A549 (cell line): ENCODE measurements at regions not wholly inside any gene's neighbourhood (a gene's known extent, or its start where the extent isn't known, plus 50 kb on each side); places are given as distances from the start of the nearest gene placed in this dataset.

Source experiments
- ATAC-seq, 2 experiments: fragments of 200-7000 bp in 1 of 2; fragments of >200 bp in 1 of 2; cut with Nextera tagmentation in 1 of 2; cut with Tn5 transposase in 1 of 2; 3 replicates each; pipeline versions ENCODE4 v1.8.0 to v1.9.1; 2018 to 2020; ENCODE audit warnings: mild to moderate bottlenecking in 1 of 2, moderate library complexity in 1 of 2
- CTCF ChIA-PET: fragments of 300-600 bp; sonication (Branson Sonifier 250); formaldehyde crosslinking; extraction: SDS; loops from one replicate; lab custom pipeline; 2021; ENCODE audit warnings: antibody characterized with exemption, inconsistent platforms; lab: Yijun Ruan, JAX
- POLR2A ChIA-PET: fragments of 350-600 bp; formaldehyde crosslinking; extraction: SDS; loops from one replicate; lab custom pipeline; 2021; ENCODE audit warnings: antibody characterized with exemption, inconsistent platforms; lab: Yijun Ruan, JAX
- DNase-seq, 2 experiments: peaks; one replicate each; pipeline versions ENCODE4 v3.0.0 to v3.0.0-alpha.2; 2011 to 2016; ENCODE audit warnings: low read depth in 1 of 2, low spot score in 1 of 2
- FAIRE-seq: peaks from 2 replicates; lab custom pipeline; 2011; peaks lifted over from hg19 to GRCh38; lab: Jason Lieb, UNC
- H3K27ac ChIP-seq, 2 experiments: fragments of >200 bp; sonication (Bioruptor Twin); formaldehyde crosslinking; 3 replicates each; pipeline ENCODE4 v1.5.1; 2016 to 2017
- H3K4me1 ChIP-seq: fragments of >200 bp; sonication (Bioruptor Twin); formaldehyde crosslinking; 3 replicates; pipeline ENCODE4 v1.6.1; 2016
- H3K4me2 ChIP-seq: fragments of >200 bp; sonication (Bioruptor Twin); formaldehyde crosslinking; 3 replicates; pipeline ENCODE4 v1.6.1; 2016
- H3K4me3 ChIP-seq: fragments of >200 bp; sonication (Bioruptor Twin); formaldehyde crosslinking; 3 replicates; pipeline ENCODE4 v1.5.1; 2016
- H3K9me3 ChIP-seq: fragments of >200 bp; sonication (Bioruptor Twin); formaldehyde crosslinking; 3 replicates; pipeline ENCODE4 v1.6.1; 2016
- ATOH8 ChIP-seq: fragments of 250-450 bp; sonication (Bioruptor Pico); IDR thresholded peaks from 2 replicates; pipeline ENCODE4 v1.5.0; 2020; ENCODE audit warnings: low read depth, mild to moderate bottlenecking, moderate library complexity
- CEBPB ChIP-seq, 2 experiments: fragments of >200 bp in 1 of 2; sonication (Bioruptor Twin) in 1 of 2; formaldehyde crosslinking in 1 of 2; IDR thresholded peaks; 2 replicates each; pipeline ENCODE4 v1.6.1; 2012 to 2016
- CHD4 ChIP-seq: fragments of 200-600 bp; sonication (generic); IDR thresholded peaks from 2 replicates; pipeline ENCODE4 v1.6.1; 2016; ENCODE audit warnings: antibody characterized with exemption, mild to moderate bottlenecking, borderline replicate concordance
- EHF ChIP-seq: fragments of 250-450 bp; sonication (Bioruptor Pico); IDR thresholded peaks from 2 replicates; pipeline ENCODE4 v1.5.0; 2020; ENCODE audit warnings: mild to moderate bottlenecking
- EHMT2 ChIP-seq: fragments of 200-600 bp; sonication (generic); IDR thresholded peaks from 2 replicates; pipeline ENCODE4 v1.6.1; 2016; ENCODE audit warnings: antibody characterized with exemption, low read depth, mild to moderate bottlenecking, moderate library complexity
- EP300 ChIP-seq, 2 experiments: fragments of >200 bp; sonication (Bioruptor Twin); formaldehyde crosslinking; IDR thresholded peaks; 2 replicates in 1 of 2; 3 replicates in 1 of 2; pipeline ENCODE4 v1.6.1; 2016 to 2017
- FOSL2 ChIP-seq, 2 experiments: fragments of 450-650 bp in 1 of 2; fragments of >200 bp in 1 of 2; sonication (Bioruptor Twin) in 1 of 2; formaldehyde crosslinking; IDR thresholded peaks; 2 replicates each; pipeline versions ENCODE4 v1.5.0 to v1.6.1; 2016 to 2020; ENCODE audit warnings: mild to moderate bottlenecking in 1 of 2, moderate library complexity in 1 of 2
- FOXS1 ChIP-seq: fragments of 250-450 bp; sonication (Bioruptor Pico); IDR thresholded peaks from 2 replicates; pipeline ENCODE4 v1.5.0; 2020; ENCODE audit warnings: mild to moderate bottlenecking, moderate library complexity
- HDAC2 ChIP-seq: fragments of 200-600 bp; sonication (generic); IDR thresholded peaks from 2 replicates; pipeline ENCODE4 v1.6.1; 2016
- HEYL ChIP-seq: fragments of 250-450 bp; sonication (Bioruptor Pico); IDR thresholded peaks from 2 replicates; pipeline ENCODE4 v1.8.0; 2021; ENCODE audit warnings: mild to moderate bottlenecking, moderate library complexity
- HOXB5 ChIP-seq: fragments of 250-450 bp; sonication (Bioruptor Pico); IDR thresholded peaks from 2 replicates; pipeline ENCODE4 v1.5.0; 2020; ENCODE audit warnings: mild to moderate bottlenecking, moderate library complexity
- JUN ChIP-seq, 2 experiments: fragments of >200 bp; sonication (Bioruptor Twin); formaldehyde crosslinking; IDR thresholded peaks; 2 replicates in 1 of 2; 3 replicates in 1 of 2; pipeline ENCODE4 v1.6.1; 2016 to 2017
- JUNB ChIP-seq: fragments of >200 bp; sonication (Bioruptor Twin); formaldehyde crosslinking; IDR thresholded peaks from 2 replicates; pipeline ENCODE4 v1.6.1; 2016
- KDM5A ChIP-seq: fragments of 200-600 bp; sonication (generic); IDR thresholded peaks from 2 replicates; pipeline ENCODE4 v1.6.1; 2016; ENCODE audit warnings: antibody characterized with exemption, mild to moderate bottlenecking
- MYC ChIP-seq: IDR thresholded peaks from 2 replicates; pipeline ENCODE4 v1.6.1; 2012; ENCODE audit warnings: mild to moderate bottlenecking, inconsistent platforms, low read length, improper control_type of control experiment, borderline replicate concordance
- NR3C1 ChIP-seq: fragments of >200 bp; sonication (Bioruptor Twin); formaldehyde crosslinking; IDR thresholded peaks from 3 replicates; pipeline ENCODE4 v1.6.1; 2017
- PHF8 ChIP-seq: fragments of 200-600 bp; sonication (generic); IDR thresholded peaks from 2 replicates; pipeline ENCODE4 v1.6.1; 2016; ENCODE audit warnings: low read depth, mild to moderate bottlenecking, antibody characterized with exemption, moderate library complexity, borderline replicate concordance
- POLR2AphosphoS2 ChIP-seq: conservative IDR thresholded peaks from 2 replicates; pipeline ENCODE4 v1.6.1; 2012; ENCODE audit warnings: low read length, improper control_type of control experiment, inconsistent platforms
- RCOR1 ChIP-seq: fragments of 150-350 bp; IDR thresholded peaks from 2 replicates; pipeline ENCODE4 v1.6.1; 2014; ENCODE audit warnings: antibody characterized with exemption, low read length, low read depth
- SREBF2 ChIP-seq: fragments of 450-650 bp; IDR thresholded peaks from 2 replicates; pipeline ENCODE4 v1.6.1; 2014; ENCODE audit warnings: mild to moderate bottlenecking, moderate library complexity
- TFCP2L1 ChIP-seq: fragments of 250-450 bp; sonication (Bioruptor Pico); IDR thresholded peaks from 2 replicates; pipeline ENCODE4 v1.5.0; 2021; ENCODE audit warnings: mild to moderate bottlenecking
- ZNF302 ChIP-seq: fragments of 250-450 bp; sonication (Bioruptor Pico); IDR thresholded peaks from 2 replicates; pipeline ENCODE4 v1.9.0; 2021; ENCODE audit warnings: inconsistent platforms, mild to moderate bottlenecking, moderate library complexity
- WGBS: methylation state at CpG from one replicate; pipeline ENCODE4 v1.1.6; 2017; ENCODE audit errors: missing lambda C conversion rate; 5-methylcytosine and 5-hydroxymethylcytosine counted together
- TF ChIP-seq, protein P1 (sequence below): fragments of 200-600 bp; sonication (generic); IDR thresholded peaks from 2 replicates; pipeline ENCODE4 v1.6.1; 2016; ENCODE audit warnings: antibody characterized with exemption, mild to moderate bottlenecking, moderate library complexity

DNA sequence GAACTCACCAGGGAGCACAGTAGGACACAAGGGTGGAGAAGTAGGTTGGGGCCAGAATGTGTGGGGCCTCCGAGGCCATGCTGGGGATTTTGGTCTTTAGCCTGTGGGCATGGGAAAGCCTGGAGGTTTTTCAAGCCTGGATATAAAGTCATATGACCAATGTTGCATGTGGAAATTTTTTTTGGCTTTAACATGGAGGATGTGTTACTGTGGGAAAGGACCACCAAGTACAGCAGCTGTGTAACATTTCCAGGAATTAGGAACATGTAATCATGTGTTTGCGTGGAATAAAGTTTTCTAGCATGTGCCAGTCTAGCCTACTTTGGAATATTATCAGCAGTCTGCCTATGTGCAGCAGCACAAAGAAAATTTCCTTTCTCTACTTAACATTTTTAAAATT is 78.5 kb downstream of the TNFSF18 start:
- FAIRE-seq = no peak
- ATAC-seq = no peak
- POLR2A ChIA-PET = no interaction called here
- H3K4me3 ChIP-seq = no peak overlapping the region
- peaks cover 65% of the 10 kb centered on the region for H3K4me1 ChIP-seq
- DNase-seq = no peak
- CTCF ChIA-PET = interaction anchor here (1.2 to 2.2 kb wide), 5 partner anchors 22 to 230 kb away, joined by 3 to 9 read pairs (median 6); no protein-coding TSS in a partner anchor
- H3K27ac ChIP-seq = peak overlapping the region; percentile 50 to 61; a peak in 5 of 6 replicates
- H3K9me3 ChIP-seq = no peaks in the 10 kb centered on the region
- WGBS = 85% methylated on average over 2 of the region's 2 CpGs
- TF ChIP-seq PHF8 (no peak), ZNF302 (no peak), TFCP2L1 (CRISPR knock-in tag) (no peak), NR3C1 (no peak), ATOH8 (CRISPR knock-in tag) (no peak), CHD4 (no peak), JUNB (no peak), SREBF2 (no peak), FOSL2 (IDR thresholded peaks at IDR 0.05) (no peak), FOSL2 (CRISPR knock-in tag; IDR thresholded peaks at IDR 0.05) (no peak), MYC (no peak), EHF (no peak), KDM5A (no peak), FOXS1 (CRISPR knock-in tag) (no peak), RCOR1 (no peak), EHMT2 (no peak), CEBPB (IDR thresholded peaks at IDR 0.05) (no peak)
- TF ChIP-seq, protein P1, sequence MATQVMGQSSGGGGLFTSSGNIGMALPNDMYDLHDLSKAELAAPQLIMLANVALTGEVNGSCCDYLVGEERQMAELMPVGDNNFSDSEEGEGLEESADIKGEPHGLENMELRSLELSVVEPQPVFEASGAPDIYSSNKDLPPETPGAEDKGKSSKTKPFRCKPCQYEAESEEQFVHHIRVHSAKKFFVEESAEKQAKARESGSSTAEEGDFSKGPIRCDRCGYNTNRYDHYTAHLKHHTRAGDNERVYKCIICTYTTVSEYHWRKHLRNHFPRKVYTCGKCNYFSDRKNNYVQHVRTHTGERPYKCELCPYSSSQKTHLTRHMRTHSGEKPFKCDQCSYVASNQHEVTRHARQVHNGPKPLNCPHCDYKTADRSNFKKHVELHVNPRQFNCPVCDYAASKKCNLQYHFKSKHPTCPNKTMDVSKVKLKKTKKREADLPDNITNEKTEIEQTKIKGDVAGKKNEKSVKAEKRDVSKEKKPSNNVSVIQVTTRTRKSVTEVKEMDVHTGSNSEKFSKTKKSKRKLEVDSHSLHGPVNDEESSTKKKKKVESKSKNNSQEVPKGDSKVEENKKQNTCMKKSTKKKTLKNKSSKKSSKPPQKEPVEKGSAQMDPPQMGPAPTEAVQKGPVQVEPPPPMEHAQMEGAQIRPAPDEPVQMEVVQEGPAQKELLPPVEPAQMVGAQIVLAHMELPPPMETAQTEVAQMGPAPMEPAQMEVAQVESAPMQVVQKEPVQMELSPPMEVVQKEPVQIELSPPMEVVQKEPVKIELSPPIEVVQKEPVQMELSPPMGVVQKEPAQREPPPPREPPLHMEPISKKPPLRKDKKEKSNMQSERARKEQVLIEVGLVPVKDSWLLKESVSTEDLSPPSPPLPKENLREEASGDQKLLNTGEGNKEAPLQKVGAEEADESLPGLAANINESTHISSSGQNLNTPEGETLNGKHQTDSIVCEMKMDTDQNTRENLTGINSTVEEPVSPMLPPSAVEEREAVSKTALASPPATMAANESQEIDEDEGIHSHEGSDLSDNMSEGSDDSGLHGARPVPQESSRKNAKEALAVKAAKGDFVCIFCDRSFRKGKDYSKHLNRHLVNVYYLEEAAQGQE = no peak
- H3K4me2 ChIP-seq = no peak overlapping the region

DNA sequence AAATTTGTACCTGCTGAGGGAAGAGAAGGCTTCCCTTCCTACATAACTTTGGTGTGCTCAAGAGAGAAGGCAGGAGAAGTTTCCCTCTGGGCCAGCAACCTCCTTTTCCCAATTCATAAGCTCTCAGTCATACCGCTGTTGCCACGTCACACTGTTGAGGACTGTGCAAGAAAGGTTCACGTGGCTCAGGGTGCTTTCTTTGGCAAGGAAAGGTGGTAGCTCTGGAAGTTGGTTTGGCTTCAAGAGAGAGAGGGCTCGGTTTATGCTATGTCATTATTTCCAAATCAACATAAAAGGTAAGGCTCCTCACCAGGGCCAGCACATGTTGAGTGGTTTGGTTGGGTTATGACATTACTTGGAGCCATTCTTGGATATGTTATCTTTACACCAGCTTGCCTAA is 77.3 kb downstream of the TNFSF18 start:
- ChIA-PET CTCF (interaction anchor here (1.0 to 1.9 kb wide), 5 partner anchors 16 to 229 kb away, joined by 3 to 9 read pairs (median 5); no protein-coding TSS in a partner anchor), POLR2A (interaction anchor here (0.5 kb wide), 1 partner anchor 40 kb away, joined by 3 read pairs; no protein-coding TSS in a partner anchor)
- H3K4me3 ChIP-seq = no peak overlapping the region
- H3K4me1 ChIP-seq = peaks cover 65% of the 10 kb centered on the region
- no peaks in the 10 kb centered on the region for H3K9me3 ChIP-seq
- no peak overlapping the region for H3K4me2 ChIP-seq
- no peak for DNase-seq
- no peak for TF ChIP-seq POLR2AphosphoS2
- TF ChIP-seq, protein P1 = no peak
- TF ChIP-seq HOXB5 (CRISPR knock-in tag) = no peak
- TF ChIP-seq HDAC2 = no peak
- TF ChIP-seq SREBF2 = no peak
- TF ChIP-seq HEYL (CRISPR knock-in tag) = no peak
- TF ChIP-seq JUN (IDR thresholded peaks at IDR 0.05) = no peak
- no peak for TF ChIP-seq EP300 (IDR thresholded peaks at IDR 0.05)
- TF ChIP-seq EHF = no peak
- TF ChIP-seq MYC = no peak
- TF ChIP-seq PHF8 = no peak
- TF ChIP-seq, all 56 proteins: peak for 0
- ATAC-seq = no peak
- H3K27ac ChIP-seq = peak overlapping the region; percentile 57 to 65
- no peak for FAIRE-seq
- 65% methylated on average over 4 of the region's 4 CpGs for WGBS
